GM23248 (cell line): ENCODE measurements at regions not wholly inside any gene's neighbourhood (a gene's known extent, or its start where the extent isn't known, plus 50 kb on each side); places are given as distances from the start of the nearest gene placed in this dataset.

Source experiments
- EZH2 ChIP-seq: fragments of 200-600 bp; sonication (generic); IDR thresholded peaks from 2 replicates; pipeline ENCODE4 v1.6.1; 2018; ENCODE audit warnings: antibody characterized with exemption, mild to moderate bottlenecking; ENCODE audit not compliant: insufficient read depth, poor library complexity, severe bottlenecking
- EZH2phosphoT487 ChIP-seq: fragments of 200-600 bp; sonication (generic); IDR thresholded peaks from 2 replicates; pipeline ENCODE4 v1.6.1; 2018; ENCODE audit warnings: antibody characterized with exemption, moderate library complexity, mild to moderate bottlenecking, low read depth; ENCODE audit not compliant: insufficient read depth

DNA sequence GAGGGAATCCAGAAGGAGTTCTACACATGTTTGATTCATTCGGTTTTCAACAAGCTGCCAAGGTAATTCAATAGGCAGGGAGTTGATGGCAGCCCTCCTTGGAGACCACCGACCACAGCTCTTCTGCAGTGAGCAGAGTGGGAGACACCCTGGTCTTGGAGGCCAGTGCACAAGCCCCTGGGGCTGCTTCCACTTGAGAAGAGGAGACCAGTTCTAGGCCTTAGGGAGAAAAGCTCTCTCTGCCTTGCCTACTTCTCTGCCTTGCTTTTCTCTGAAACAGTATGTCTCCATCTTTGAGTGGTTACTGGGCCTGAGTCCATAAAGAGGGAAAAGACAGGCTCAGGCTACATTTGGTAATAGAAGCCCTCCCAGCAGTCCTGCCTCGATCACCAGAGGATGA is 671.9 kb downstream of the UQCRFS1 start:
- no peak for TF ChIP-seq EZH2
- no peak for TF ChIP-seq EZH2phosphoT487
